ENCODE measurements at regions not wholly inside any gene's neighbourhood (a gene's known extent, or its start where the extent isn't known, plus 50 kb on each side); places are given as distances from the start of the nearest gene placed in this dataset.

GRCh38 chr3:127512256-127512655 is 78.3 kb downstream of the TPRA1 start:
- TF ChIP-seq CTCF (IDR thresholded peaks at IDR 0.05), result no peak
- TF ChIP-seq POLR2AphosphoS5 (IDR thresholded peaks at IDR 0.05), result no peak
- TF ChIP-seq POLR2A (IDR thresholded peaks at IDR 0.05), result no peak

Measured in sigmoid colon (tissue), 4 donors.